ACHN (cell line): ENCODE measurements at regions not wholly inside any gene's neighbourhood (a gene's known extent, or its start where the extent isn't known, plus 50 kb on each side); places are given as distances from the start of the nearest gene placed in this dataset.
"Not testable (repeated sequence)": the region's sequence is repeated elsewhere in the genome, so short reads cannot be mapped to it uniquely, and the experiment has no call there.

ENCODE experiments used
- DNase-seq: peaks from one replicate; pipeline ENCODE4 v3.0.0-alpha.2; 2015
- in situ Hi-C: cut with HindIII; loops from 2 replicates; pipeline ENCODE4 v1.10.0; 2017; ENCODE audit warnings: low sequenced_read_pairs, low pct_ligation_motif_present, low pct_unique_long_range_greater_than_20kb

DNA sequence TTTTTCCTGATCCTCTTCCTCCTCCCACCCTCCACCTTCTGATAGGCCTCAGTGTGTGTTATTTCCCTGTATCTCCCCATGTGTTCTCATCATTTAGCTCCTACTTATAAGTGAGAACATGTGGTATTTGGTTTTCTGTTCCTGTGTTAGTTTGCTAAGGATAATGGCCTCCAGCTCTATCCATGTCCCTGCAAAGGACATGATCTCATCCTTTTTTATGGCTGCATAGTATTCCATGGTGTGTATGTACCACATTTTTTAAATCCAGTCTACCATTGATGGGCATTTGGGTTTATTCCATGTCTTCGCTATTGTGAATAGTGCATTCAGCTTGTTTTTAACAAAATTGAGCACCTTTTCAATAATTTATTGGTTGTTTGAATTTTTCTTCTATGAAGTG lies 130.8 kb upstream of the ARHGAP20 start:
- in situ Hi-C loops, DNase-seq: not testable (repeated sequence)

DNA sequence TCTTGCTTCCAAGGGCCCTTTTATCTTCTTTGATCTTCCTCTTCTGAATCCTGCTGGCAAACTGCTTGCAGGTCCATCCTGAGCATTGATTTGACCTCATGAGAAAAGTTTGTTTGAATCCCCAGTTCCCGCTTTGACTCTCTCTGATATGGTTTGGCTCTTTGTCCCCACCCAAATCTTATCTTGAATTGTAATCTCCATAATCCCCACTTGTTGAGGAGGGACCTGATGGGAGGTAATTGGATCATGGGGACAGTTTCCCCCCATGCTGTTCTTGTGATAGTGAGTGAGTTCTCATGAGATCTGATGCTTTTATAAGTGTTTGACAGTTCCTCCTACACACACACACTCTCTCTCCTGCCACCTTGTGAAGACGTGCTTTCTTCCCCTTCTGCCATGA lies 126.6 kb upstream of the ARHGAP20 start:
- in situ Hi-C loops: no loop called here
- DNase-seq: no peak

DNA sequence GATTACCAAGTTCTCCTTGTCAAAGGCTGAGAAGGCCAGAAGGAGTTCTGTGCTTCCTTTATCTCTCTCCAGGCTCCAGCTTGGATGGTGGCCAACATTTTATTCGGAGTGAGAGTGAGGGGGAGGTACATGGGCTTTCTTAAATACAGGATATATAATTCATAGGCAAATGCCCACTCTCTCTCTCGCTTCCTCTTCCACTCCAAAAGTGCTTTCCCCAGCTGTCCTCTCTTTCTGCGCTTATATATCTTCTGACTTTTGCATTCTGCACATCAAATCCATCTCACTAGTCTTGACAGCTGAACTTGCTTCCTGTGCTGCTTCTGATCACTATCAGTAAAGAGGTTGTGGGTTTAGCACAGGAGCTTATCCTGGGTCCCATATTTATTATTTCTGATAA lies 125.4 kb upstream of the ARHGAP20 start:
- in situ Hi-C loops: no loop called here

DNA sequence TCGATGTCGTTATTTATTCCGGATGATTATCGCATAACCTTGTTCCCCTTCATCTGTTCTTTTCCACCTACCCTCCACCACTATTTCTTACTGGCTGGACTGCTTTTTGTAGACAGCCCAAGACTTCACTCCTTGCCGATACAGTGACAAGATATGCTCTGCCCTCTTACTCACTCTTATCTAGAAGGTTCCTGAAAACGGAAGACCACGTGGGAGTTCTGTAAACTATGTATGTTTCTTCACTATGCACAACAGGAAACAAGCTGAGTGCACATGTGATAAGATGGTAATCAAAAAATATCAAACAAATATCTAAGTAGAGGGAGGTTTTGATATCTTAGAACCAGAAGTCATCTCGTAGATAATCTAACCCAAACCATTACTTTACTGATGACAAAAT lies 122.9 kb upstream of the ARHGAP20 start:
- in situ Hi-C loops: no loop called here
- DNase-seq: no peak

More for the DNA sequence above, 125.4 kb upstream of the ARHGAP20 start:
- no peak for DNase-seq

DNA sequence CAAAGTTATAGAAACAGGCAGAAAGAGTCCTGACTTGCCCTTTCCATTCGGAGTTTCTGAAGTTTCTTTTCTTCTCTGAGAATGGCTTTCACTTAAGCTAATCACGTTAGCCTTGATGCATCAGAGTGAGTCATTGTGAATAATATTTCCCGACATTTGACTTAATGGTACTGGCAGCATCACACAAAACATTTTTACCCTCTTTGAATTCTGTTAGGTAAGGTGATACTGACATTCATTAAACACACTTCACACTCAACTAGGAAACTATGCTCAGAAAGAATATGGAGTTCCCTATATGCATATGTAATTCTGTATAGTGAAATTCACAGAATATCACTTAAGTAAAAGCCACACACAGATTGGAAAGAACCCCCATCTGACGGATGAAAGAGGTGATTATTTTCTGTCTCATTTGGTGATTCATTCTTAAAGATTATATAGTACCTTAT lies 120.8 kb upstream of the ARHGAP20 start:
- in situ Hi-C loops: no loop called here
- DNase-seq: no peak

DNA sequence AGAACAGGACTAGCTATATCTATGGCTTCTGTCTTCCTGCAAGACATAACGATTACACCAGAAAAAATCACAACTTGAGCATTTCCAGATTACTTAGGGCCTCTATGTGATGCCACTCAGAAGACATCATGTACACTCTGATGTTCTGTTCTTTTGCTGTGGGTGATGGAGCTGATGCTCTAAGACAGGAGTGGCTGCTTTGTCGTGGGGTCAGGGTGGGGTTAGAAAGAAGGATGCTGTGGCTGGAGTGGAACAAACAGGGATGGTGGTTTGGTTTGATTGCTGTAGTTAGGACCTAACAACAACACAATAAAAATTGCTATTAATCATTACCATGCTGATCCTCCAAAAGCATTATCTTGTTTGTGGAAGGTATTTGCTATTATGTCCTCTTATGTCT lies 120.3 kb upstream of the ARHGAP20 start:
- no peak for DNase-seq
- in situ Hi-C loops: no loop called here

DNA sequence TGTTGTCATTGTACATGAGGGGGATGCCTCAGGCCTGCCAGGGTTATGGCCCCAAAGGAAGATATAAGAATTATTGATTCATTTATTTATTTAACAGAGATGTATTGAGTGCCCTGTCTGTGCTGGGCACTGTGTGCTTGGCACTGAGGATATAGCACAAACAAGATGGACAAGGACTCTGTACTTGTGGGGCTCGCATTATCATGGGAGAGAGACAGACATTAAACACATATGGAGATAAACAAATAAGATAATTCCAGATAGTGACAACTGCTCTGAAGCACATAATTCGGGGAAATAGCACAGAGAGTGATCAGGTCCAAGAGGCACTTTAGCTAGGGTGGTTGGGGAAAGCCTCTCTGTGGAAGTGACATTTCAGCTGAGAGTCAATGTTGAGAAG lies 119.8 kb upstream of the ARHGAP20 start:
- no peak for DNase-seq
- in situ Hi-C loops: no loop called here

DNA sequence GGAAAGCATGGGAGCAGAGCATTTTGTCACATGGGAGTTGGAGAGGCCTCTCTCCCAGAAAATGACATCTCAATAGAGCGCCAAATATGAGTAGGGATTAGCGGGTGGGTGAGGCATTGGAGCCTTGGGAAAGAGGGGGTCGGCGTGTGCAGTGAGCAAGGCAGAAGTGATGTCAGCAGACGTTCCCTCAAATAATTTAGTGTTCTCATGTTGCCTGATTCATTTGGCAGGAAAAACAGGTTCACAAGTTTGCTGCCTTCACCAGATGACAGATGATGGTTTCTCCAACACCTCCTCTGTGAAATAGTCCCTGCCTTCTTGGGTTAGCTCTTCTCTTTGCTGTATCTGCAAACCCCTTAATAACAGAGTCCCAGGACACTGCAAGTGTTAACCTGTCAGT lies 118.5 kb upstream of the ARHGAP20 start:
- in situ Hi-C loops: no loop called here
- no peak for DNase-seq

DNA sequence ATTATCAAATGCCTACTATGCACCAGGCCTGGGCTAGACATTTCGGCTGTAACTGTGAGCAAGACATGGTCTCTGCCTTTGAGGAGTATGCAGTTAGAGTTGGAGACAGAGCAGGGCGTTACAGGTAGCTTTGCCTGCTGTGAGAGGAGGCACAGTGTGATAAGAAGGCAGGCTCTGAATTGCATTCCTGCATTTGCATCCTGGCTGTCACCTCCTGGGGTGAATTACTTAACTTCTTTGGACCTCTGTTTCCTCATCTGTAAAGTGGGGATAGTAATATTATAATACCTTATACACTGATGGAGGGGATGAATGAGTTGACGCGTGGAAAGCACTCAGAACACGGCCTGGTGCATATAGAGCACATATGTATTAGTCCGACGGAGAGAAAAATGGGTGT lies 118.1 kb upstream of the ARHGAP20 start:
- in situ Hi-C loops: no loop called here
- no peak for DNase-seq

DNA sequence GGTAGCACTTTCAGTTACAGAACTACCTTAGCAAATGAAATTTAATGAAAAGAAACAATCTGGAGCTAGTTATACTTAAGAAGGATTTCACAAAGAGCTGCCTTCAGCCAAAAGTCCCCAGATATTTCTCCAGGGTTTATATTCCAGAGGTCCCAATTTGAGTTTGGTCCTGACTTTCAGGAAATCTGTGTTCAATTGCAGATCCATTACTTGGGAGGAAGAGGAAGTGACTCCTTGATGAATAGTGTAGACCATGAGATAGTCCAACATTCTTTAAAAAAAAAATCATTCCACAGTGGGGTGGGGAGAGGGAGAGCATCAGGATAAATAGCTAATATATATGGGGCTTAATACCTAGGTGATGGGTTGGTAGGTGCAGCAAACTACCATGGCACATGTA lies 117.6 kb upstream of the ARHGAP20 start:
- in situ Hi-C loops: no loop called here
- no peak for DNase-seq

DNA sequence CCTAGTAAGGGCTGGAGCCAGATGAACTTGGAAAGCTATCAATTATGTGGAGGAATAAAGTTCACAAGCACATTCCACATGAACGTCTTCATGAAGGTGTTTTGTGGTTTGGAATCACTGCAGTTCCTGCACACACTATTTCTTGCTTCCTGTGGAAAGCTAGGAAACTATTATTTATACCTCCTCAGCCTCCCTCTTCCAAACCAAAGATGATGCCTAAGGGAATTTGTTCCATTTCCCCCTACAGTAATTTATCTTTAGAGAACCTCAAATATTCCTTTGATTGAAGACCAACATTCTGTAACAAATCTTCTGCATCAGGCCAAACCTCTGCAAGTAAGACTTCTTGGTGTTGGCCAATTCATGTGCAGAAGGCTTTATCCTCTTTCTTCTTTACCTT lies 115.8 kb upstream of the ARHGAP20 start:
- no peak for DNase-seq
- in situ Hi-C loops: no loop called here

DNA sequence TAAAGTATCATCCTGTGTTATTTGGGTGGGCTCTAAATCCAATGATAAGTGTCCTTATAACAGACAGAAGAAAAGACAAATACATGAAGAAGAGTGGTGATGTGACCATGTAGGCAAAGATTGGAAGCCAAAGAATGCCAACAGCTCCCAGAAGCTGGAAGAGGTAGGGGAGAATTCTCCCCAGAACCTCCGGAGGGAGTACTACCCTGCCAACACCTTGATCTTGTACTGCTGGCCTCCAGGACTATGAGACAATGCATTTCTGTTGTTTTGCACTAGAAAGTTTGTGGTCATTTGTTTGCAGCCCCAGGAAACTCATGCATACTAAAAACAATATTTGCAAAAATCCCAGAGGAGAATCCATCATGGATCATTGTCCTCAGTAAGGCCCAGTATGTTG lies 115.0 kb upstream of the ARHGAP20 start:
- DNase-seq: no peak
- in situ Hi-C loops: no loop called here

DNA sequence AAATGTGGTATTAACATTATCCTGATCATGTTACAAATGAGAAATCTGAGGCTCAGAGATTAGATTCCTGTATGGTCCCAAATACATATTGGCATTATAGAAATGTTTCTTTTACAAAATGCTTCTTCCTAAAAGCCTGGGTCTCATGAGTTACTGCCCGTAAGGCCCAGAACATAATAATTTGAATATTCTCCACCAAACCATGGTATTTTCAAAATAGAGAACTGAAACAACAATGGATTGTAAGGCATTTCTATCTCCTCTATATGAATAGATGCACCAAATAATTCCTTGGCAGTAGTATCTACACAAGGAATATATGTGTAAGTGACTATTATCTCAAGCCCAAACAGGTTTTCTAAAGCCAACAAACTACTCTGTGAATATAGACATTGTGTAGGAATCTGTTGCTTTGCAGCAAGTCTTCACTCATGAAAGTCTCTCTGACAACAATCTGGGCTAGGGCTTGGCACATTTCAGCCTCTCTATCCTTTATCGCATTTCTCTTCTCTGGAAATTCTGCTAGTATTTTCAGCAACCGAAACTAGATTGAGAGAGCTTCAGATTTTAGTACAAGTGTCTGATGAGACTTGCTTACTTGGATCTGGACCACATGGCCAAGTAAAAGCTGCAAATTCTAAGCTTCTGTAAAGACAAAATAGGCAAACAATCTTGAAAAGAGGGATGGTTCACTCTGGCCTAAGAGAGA lies 112.8 kb upstream of the ARHGAP20 start:
- no peak for DNase-seq
- in situ Hi-C loops: no loop called here

DNA sequence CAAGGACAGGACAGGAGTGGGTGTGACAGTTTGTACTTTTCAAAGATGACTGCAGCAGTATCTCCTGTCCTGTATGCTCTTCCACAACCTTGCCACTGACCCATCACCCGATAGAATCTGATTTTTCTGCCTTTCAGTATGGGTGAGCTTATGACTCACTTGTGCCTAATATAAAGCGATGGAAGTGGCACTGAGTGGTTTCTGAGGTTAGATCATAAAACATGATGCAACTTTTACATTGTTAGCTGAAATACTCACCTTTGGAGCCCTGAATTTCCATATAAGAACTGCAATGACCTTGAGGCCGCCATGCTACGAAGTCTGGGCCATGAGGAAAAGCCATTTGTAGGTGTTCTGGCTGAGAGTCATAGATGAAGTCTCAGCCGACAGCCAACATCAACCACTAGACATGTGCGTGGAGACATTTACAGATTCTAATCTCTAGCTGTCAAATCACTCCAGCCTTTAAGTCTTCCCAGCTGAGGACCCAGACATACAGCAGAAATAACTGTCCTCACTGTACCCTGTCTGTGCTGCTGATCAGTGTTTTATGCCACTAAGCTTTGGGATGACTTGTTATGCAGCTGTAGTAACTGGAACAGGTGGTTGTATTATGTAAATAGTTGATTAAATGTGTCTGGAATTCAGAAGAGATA lies 105.9 kb upstream of the ARHGAP20 start:
- in situ Hi-C loops: no loop called here
- DNase-seq: no peak

DNA sequence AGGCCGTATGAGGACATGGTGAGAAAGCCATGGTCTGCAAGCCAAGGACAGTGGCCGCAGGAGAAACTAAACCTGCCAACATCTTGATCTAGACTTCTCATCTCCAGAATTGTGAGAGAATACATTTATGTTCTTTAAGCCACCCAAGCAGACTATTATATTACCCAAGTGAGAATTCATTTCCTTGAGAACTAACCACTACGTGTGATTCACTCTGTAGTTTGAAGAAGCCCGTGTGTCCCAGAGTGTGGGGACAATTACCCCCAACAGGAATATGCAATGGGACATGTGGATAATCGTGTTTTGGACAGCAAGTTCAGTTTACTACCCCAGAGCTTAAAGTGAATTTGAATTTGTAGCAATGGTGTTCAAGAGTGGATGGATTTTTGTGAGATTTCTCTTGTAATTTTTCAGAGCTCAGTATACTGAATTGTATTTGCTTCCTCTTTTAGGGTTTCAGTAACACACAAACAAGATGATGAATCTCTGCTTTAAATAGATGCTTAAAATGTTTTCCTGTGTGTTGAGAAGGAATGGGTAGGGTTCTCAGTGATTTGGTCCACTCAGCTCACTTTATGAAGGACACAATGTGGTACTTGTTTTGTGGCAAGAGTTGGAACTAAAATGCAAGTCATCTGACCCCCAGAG lies 100.0 kb upstream of the ARHGAP20 start:
- no peak for DNase-seq
- in situ Hi-C loops: no loop called here

DNA sequence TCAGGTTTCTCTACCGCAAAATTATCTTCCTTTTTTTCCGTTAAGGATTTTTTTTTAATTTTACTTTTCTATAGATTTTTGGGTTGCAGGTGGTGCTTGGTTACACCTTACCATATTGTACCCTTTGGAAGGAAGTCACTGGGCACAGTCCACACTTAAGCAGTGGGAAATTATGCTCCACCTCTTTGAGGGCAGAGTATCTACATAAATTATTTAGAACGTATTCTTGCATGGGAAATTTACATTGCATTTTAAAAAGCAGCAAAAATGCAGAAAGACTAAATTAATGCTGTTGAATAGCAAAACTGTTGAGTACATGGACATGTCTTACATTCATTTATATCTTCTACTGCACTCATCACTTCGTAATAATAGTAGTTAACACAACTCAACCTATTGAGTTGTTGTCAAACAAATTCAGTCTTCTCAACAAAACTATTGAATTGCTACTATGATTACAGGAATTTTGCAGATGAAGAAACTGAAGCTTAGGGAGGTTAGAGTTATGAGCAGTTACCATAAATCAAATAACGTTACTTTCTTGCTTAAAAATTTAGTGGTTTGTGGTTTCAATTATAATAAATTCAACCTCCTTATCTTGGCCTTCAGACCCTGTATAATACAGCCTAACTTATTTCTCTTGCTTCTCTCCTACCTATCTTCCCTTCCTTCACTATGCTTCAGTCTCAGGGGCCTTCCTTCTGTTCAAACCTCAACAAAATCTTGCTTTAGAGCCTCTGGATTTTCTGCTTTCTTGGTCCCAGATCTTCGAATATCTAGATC lies 97.4 kb upstream of the ARHGAP20 start:
- no peak for DNase-seq
- in situ Hi-C loops: no loop called here

DNA sequence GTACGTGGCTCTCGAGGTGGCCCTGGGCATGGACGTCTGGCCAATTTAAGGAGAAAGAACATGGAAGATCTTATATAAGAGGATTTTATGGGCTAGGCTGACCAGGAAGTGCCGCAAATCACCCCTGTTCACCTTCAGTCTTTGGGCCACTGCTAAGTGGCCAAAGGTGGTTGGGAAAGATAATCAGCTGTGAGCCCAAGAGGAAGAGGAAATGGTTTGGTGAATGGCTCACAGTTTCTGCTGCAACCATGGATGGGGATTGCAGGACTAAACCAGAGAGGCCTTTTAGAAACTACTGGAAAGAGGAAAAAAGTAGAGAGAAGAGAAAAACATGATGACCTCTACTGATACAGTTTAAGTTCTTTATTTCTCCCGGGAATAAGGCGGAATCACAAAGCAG lies 96.0 kb upstream of the ARHGAP20 start:
- in situ Hi-C loops: no loop called here
- DNase-seq: no peak

DNA sequence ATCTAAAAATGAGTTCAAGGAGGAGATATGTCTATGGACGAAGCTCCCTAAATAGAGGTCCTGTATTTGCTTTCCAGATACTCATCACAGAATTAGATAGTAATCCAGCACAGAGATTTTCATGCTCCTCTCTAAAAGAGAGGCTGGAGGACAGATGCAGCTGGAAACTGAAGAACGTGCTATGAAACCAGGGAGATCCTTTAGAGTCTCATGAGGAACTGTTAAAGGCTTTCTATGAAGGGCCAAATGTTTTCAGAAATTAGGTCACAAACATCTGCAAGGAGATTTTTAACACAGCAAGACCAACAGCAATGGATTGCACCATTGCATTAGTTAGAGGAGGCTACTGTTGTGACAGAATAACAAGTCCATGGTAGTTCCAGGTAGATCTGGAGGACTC lies 95.6 kb upstream of the ARHGAP20 start:
- DNase-seq: no peak
- in situ Hi-C loops: no loop called here

DNA sequence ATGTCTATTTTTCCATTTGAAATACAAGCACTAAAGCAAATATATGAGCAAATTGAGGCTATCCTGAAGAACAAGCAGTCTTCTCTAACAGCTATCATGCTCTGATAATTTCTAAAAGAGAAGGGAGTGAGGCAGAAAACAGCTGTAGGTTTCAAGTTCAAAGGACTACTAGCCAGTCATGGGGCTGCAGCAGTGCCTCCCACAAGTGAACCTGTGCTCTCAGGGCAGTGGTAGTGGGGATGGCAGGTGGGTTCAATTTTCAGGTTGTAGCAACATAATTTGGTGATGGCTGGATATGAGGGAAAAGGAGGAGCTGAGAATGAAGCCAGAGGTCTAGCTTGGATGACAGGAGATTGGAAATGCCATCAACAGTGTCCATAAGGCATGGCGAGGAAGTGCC lies 93.5 kb upstream of the ARHGAP20 start:
- in situ Hi-C loops: no loop called here
- no peak for DNase-seq
